SH-SY5Y (cell line): ENCODE measurements at regions not wholly inside any gene's neighbourhood (a gene's known extent, or its start where the extent isn't known, plus 50 kb on each side); places are given as distances from the start of the nearest gene placed in this dataset.

ENCODE experiments used
- GATA2 ChIP-seq: IDR thresholded peaks from 2 replicates; pipeline ENCODE4 v1.6.1; 2011; ENCODE audit warnings: mild to moderate bottlenecking, low read depth, low read length
- GATA3 ChIP-seq: IDR thresholded peaks from 2 replicates; pipeline ENCODE4 v1.6.1; 2011; ENCODE audit warnings: low read depth, mild to moderate bottlenecking, low read length, moderate library complexity

GRCh38 chr10:63759335-63759734, 238.1 kb downstream of the REEP3 start:
- no peak for TF ChIP-seq GATA3
- TF ChIP-seq GATA2, result no peak
